Liver (tissue), 3 donors: ENCODE measurements at regions not wholly inside any gene's neighbourhood (a gene's known extent, or its start where the extent isn't known, plus 50 kb on each side); places are given as distances from the start of the nearest gene placed in this dataset.

Experiments used
- CTCF ChIP-seq: fragments of 150-350 bp; IDR thresholded peaks from 2 replicates; pipeline ENCODE4 v1.5.1; 2017; ENCODE audit warnings: improper control_type of control experiment, low read depth, low read length; ENCODE audit not compliant: missing input control
- JUND ChIP-seq, 2 donors: IDR thresholded peaks; 2 replicates each; pipeline ENCODE4 v1.6.1; 2016; ENCODE audit warnings: antibody characterized with exemption in 2 of 2
- MAX ChIP-seq: IDR thresholded peaks from 2 replicates; pipeline ENCODE4 v1.6.1; 2016; ENCODE audit warnings: antibody characterized with exemption
- REST ChIP-seq: IDR thresholded peaks from 2 replicates; pipeline ENCODE4 v1.6.1; 2016; ENCODE audit warnings: antibody characterized with exemption, mild to moderate bottlenecking
- YY1 ChIP-seq: IDR thresholded peaks from 2 replicates; pipeline ENCODE4 v1.6.1; 2016; ENCODE audit warnings: antibody characterized with exemption, mild to moderate bottlenecking
- donor health status: healthy.
- donor health status: healthy.

GRCh38 chr11:105296386-105296785 lies 156.8 kb upstream of the CARD18 start:
- TF ChIP-seq YY1 (no peak), CTCF (no peak), REST (no peak), JUND (IDR thresholded peaks at IDR 0.05) (no peak), MAX (no peak)
